GM23338 (cell line): ENCODE measurements at regions not wholly inside any gene's neighbourhood (a gene's known extent, or its start where the extent isn't known, plus 50 kb on each side); places are given as distances from the start of the nearest gene placed in this dataset.
"Not testable (repeated sequence)": the region's sequence is repeated elsewhere in the genome, so short reads cannot be mapped to it uniquely, and the experiment has no call there.

Experiments
- ATAC-seq: fragments of 200-7000 bp; cut with Tn5 transposase; 3 replicates; pipeline ENCODE4 v1.9.1; 2020
- DNase-seq: peaks from one replicate; pipeline ENCODE4 v3.0.0-alpha.2; 2015; ENCODE audit warnings: low spot score
- H2AFZ ChIP-seq: fragments of 200-600 bp; sonication (generic); 2 replicates; pipeline ENCODE4 v1.8.0; 2016; ENCODE audit warnings: antibody characterized with exemption, mild to moderate bottlenecking, moderate library complexity
- H3F3A ChIP-seq: fragments of 200-600 bp; sonication (generic); replicated peaks from 2 replicates; pipeline ENCODE4 v1.8.0; 2017; ENCODE audit warnings: antibody characterized with exemption, mixed run types, low read depth
- H3K27ac ChIP-seq: fragments of 200-600 bp; sonication (generic); 2 replicates; pipeline ENCODE4 v1.6.1; 2016; ENCODE audit warnings: low read depth
- H3K27me3 ChIP-seq: fragments of 200-600 bp; sonication (generic); 2 replicates; pipeline ENCODE4 v1.8.0; 2016; ENCODE audit warnings: mild to moderate bottlenecking, mixed run types, moderate library complexity; ENCODE audit not compliant: insufficient read depth
- H3K36me3 ChIP-seq: fragments of 200-600 bp; sonication (generic); 2 replicates; pipeline ENCODE4 v1.8.0; 2016; ENCODE audit warnings: mild to moderate bottlenecking; ENCODE audit not compliant: insufficient read depth
- H3K4me1 ChIP-seq: fragments of 200-600 bp; sonication (generic); 2 replicates; pipeline ENCODE4 v1.8.0; 2016; ENCODE audit warnings: mild to moderate bottlenecking, moderate library complexity; ENCODE audit not compliant: insufficient read depth
- H3K4me2 ChIP-seq: fragments of 200-600 bp; sonication (generic); 2 replicates; pipeline ENCODE4 v1.7.1; 2017; ENCODE audit warnings: mixed run types
- H3K4me3 ChIP-seq: fragments of 200-600 bp; sonication (generic); 2 replicates; pipeline ENCODE4 v1.6.1; 2016; ENCODE audit warnings: mixed run types
- H3K79me2 ChIP-seq: fragments of 200-600 bp; sonication (generic); replicated peaks from 2 replicates; pipeline ENCODE4 v1.8.0; 2017; ENCODE audit warnings: mild to moderate bottlenecking; ENCODE audit not compliant: insufficient read depth
- H3K9me2 ChIP-seq: fragments of 200-600 bp; sonication (generic); 2 replicates; pipeline ENCODE4 v1.8.0; 2017; ENCODE audit not compliant: insufficient read depth
- H4K20me1 ChIP-seq: fragments of 200-600 bp; sonication (generic); replicated peaks from 2 replicates; pipeline ENCODE4 v1.8.0; 2017; ENCODE audit warnings: mild to moderate bottlenecking; ENCODE audit not compliant: insufficient read depth
- H3K27ac Mint-ChIP-seq: 2 replicates; pipeline ENCODE4 v1.8.0; 2020; ENCODE audit warnings: inconsistent platforms, mild to moderate bottlenecking, moderate library complexity, mixed read lengths
- H3K27me3 Mint-ChIP-seq: 3 replicates; pipeline ENCODE4 v1.8.0; 2022; ENCODE audit warnings: low read depth, mild to moderate bottlenecking, moderate library complexity, mixed read lengths, inconsistent platforms; ENCODE audit not compliant: insufficient read depth, poor library complexity
- H3K36me3 Mint-ChIP-seq: 3 replicates; pipeline ENCODE4 v1.8.0; 2021; ENCODE audit warnings: low read depth, mild to moderate bottlenecking, inconsistent platforms, moderate library complexity, mixed read lengths
- H3K4me1 Mint-ChIP-seq: 3 replicates; pipeline ENCODE4 v1.8.0; 2020; ENCODE audit warnings: mild to moderate bottlenecking, inconsistent platforms, mixed read lengths
- H3K4me3 Mint-ChIP-seq: 3 replicates; pipeline ENCODE4 v1.8.0; 2021; ENCODE audit warnings: moderate library complexity, mild to moderate bottlenecking, inconsistent platforms, mixed read lengths
- H3K9me3 Mint-ChIP-seq: 3 replicates; pipeline ENCODE4 v1.8.0; 2020; ENCODE audit warnings: moderate library complexity, mild to moderate bottlenecking, inconsistent platforms, mixed read lengths
- CREB1 ChIP-seq: fragments of 250-450 bp; sonication (Bioruptor Pico); IDR thresholded peaks from 2 replicates; pipeline ENCODE4 v1.5.0; 2020; ENCODE audit warnings: low read depth, mild to moderate bottlenecking, moderate library complexity
- EZH2 ChIP-seq: fragments of 200-600 bp; sonication (generic); IDR thresholded peaks from one replicate; pipeline ENCODE4 v1.8.0; 2017; ENCODE audit warnings: antibody characterized with exemption, mild to moderate bottlenecking, low read depth; ENCODE audit not compliant: unreplicated experiment
- EZH2phosphoT487 ChIP-seq: fragments of 200-600 bp; sonication (generic); IDR thresholded peaks from one replicate; pipeline ENCODE4 v1.8.1; 2018; ENCODE audit warnings: antibody characterized with exemption; ENCODE audit not compliant: unreplicated experiment
- NANOG ChIP-seq: IDR thresholded peaks from 2 replicates; pipeline ENCODE4 v1.6.1; 2016; ENCODE audit warnings: antibody characterized with exemption, borderline replicate concordance
- STAT1 ChIP-seq: IDR thresholded peaks from one replicate; pipeline ENCODE4 v1.6.1; 2016; ENCODE audit warnings: antibody characterized with exemption; ENCODE audit not compliant: unreplicated experiment
- ZNF114 ChIP-seq: fragments of 250-450 bp; sonication (Bioruptor Pico); IDR thresholded peaks from 2 replicates; pipeline ENCODE4 v1.5.0; 2020; ENCODE audit warnings: mild to moderate bottlenecking, moderate library complexity
- ZNF331 ChIP-seq: fragments of 250-450 bp; sonication (Bioruptor Pico); IDR thresholded peaks from 2 replicates; pipeline ENCODE4 v1.5.0; 2020; ENCODE audit warnings: low read depth, mild to moderate bottlenecking, moderate library complexity
- TF ChIP-seq, protein P1 (sequence below), 2 experiments: fragments of 200-600 bp in 1 of 2; sonication (generic) in 1 of 2; conservative IDR thresholded peaks; 2 replicates each; pipeline versions ENCODE4 v1.5.1 to v1.6.1; 2016 to 2017; ENCODE audit warnings: antibody characterized with exemption in 2 of 2, low read depth in 2 of 2, mild to moderate bottlenecking in 2 of 2, moderate library complexity in 1 of 2

GRCh38 chr1:148379170-148379500 lies 104.0 kb downstream of the PPIAL4G start:
- Mint-ChIP-seq H3K9me3 (no peaks in the 10 kb centered on the region), H3K4me3 (peak overlapping the region; percentile 89), H3K36me3 (no peaks in the 10 kb centered on the region), H3K27me3 (peaks cover 17% of the 10 kb centered on the region), H3K27ac (peak overlapping the region; percentile 62; the same call in 1 of the 2 replicates), H3K4me1 (peaks cover 5% of the 10 kb centered on the region; the same call in 2 of the 3 replicates)
- H3F3A ChIP-seq, result no peaks in the 10 kb centered on the region
- H3K36me3 ChIP-seq, result no peaks in the 10 kb centered on the region
- H3K4me2 ChIP-seq, result peak overlapping the region; percentile 88
- peak; percentile 76 for ATAC-seq
- 0 out of 2 replicates have a peak overlapping the region, but pooled peaks have one; percentile 45 for H3K27ac ChIP-seq
- H3K79me2 ChIP-seq, result no peaks in the 10 kb centered on the region
- no peaks in the 10 kb centered on the region for H4K20me1 ChIP-seq
- H2AFZ ChIP-seq, result peak overlapping the region; percentile 99
- peaks cover 13% of the 10 kb centered on the region for H3K27me3 ChIP-seq
- no peaks in the 10 kb centered on the region for H3K9me2 ChIP-seq
- peak; percentile 78 for DNase-seq
- TF ChIP-seq, protein P1, sequence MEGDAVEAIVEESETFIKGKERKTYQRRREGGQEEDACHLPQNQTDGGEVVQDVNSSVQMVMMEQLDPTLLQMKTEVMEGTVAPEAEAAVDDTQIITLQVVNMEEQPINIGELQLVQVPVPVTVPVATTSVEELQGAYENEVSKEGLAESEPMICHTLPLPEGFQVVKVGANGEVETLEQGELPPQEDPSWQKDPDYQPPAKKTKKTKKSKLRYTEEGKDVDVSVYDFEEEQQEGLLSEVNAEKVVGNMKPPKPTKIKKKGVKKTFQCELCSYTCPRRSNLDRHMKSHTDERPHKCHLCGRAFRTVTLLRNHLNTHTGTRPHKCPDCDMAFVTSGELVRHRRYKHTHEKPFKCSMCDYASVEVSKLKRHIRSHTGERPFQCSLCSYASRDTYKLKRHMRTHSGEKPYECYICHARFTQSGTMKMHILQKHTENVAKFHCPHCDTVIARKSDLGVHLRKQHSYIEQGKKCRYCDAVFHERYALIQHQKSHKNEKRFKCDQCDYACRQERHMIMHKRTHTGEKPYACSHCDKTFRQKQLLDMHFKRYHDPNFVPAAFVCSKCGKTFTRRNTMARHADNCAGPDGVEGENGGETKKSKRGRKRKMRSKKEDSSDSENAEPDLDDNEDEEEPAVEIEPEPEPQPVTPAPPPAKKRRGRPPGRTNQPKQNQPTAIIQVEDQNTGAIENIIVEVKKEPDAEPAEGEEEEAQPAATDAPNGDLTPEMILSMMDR (conservative IDR thresholded peaks at IDR 0.05; ENCODE audit: low read depth in 2 of 2), result peak in 1 of 2 experiments; percentile 18; a peak in 1 of 4 replicates
- no peak for TF ChIP-seq STAT1
- peaks cover 7% of the 10 kb centered on the region; the same call in 1 of the 2 replicates for H3K4me1 ChIP-seq
- peak overlapping the region; percentile 89 for H3K4me3 ChIP-seq

- H3K9me3 Mint-ChIP-seq, result not testable (repeated sequence)
Observed at GRCh38 chr1:148377992-148378391, 105.1 kb downstream of the PPIAL4G start.

GRCh38 chr1:148377045-148377444 lies 106.1 kb downstream of the PPIAL4G start:
- not testable (repeated sequence) for H3K36me3 Mint-ChIP-seq, DNase-seq, H2AFZ ChIP-seq, H3K27ac Mint-ChIP-seq, H3K4me3 Mint-ChIP-seq, H4K20me1 ChIP-seq, H3K27ac ChIP-seq, H3K9me3 Mint-ChIP-seq, ATAC-seq, H3K4me2 ChIP-seq, H3K4me1 ChIP-seq, H3F3A ChIP-seq, H3K79me2 ChIP-seq, H3K36me3 ChIP-seq, H3K4me1 Mint-ChIP-seq, H3K4me3 ChIP-seq, H3K9me2 ChIP-seq
- peaks cover 17% of the 10 kb centered on the region for H3K27me3 Mint-ChIP-seq
- peaks cover 13% of the 10 kb centered on the region for H3K27me3 ChIP-seq

More at GRCh38 chr1:148377992-148378391, 105.1 kb downstream of the PPIAL4G start:
- H3K27ac ChIP-seq, H3K36me3 Mint-ChIP-seq, H3K4me1 ChIP-seq, ATAC-seq, H3K4me1 Mint-ChIP-seq, H3F3A ChIP-seq, DNase-seq, H4K20me1 ChIP-seq, H3K36me3 ChIP-seq, H3K79me2 ChIP-seq, H3K27ac Mint-ChIP-seq, H3K9me2 ChIP-seq: not testable (repeated sequence)
- Histone ChIP-seq H2AFZ (peak overlapping the region; percentile 50; the same call in 1 of the 2 replicates), H3K4me2 (peak overlapping the region; percentile 88), H3K4me3 (peak overlapping the region; percentile 89), H3K27me3 (peaks cover 13% of the 10 kb centered on the region)
- Mint-ChIP-seq H3K27me3 (peaks cover 17% of the 10 kb centered on the region), H3K4me3 (peak overlapping the region; percentile 89; the same call in 2 of the 3 replicates)

- Mint-ChIP-seq H3K36me3 (no peaks in the 10 kb centered on the region), H3K27ac (no peak overlapping the region), H3K4me3 (no peak overlapping the region), H3K9me3 (no peaks in the 10 kb centered on the region), H3K4me1 (peaks cover 4% of the 10 kb centered on the region; the same call in 2 of the 3 replicates), H3K27me3 (peaks cover 9% of the 10 kb centered on the region)
- Histone ChIP-seq H3K27ac (no peak overlapping the region), H3K36me3 (no peaks in the 10 kb centered on the region), H3F3A (no peaks in the 10 kb centered on the region), H3K9me2 (no peaks in the 10 kb centered on the region), H2AFZ (no peak overlapping the region), H3K4me1 (no peaks in the 10 kb centered on the region), H3K27me3 (no peaks in the 10 kb centered on the region), H4K20me1 (no peaks in the 10 kb centered on the region), H3K4me2 (no peak overlapping the region), H3K79me2 (no peaks in the 10 kb centered on the region), H3K4me3 (no peak overlapping the region)
- ATAC-seq, result no peak
- DNase-seq, result no peak
- no peak for TF ChIP-seq CREB1 (CRISPR knock-in tag)
- TF ChIP-seq ZNF114 (CRISPR knock-in tag), result no peak
- no peak for TF ChIP-seq EZH2phosphoT487
- no peak for TF ChIP-seq NANOG
- TF ChIP-seq, protein P1 (conservative IDR thresholded peaks at IDR 0.05; ENCODE audit: low read depth in 2 of 2), result no peak
- TF ChIP-seq ZNF331 (CRISPR knock-in tag), result no peak
- no peak for TF ChIP-seq EZH2
Observed at GRCh38 chr1:148374101-148374500, 109.0 kb downstream of the PPIAL4G start.
